Lung (tissue), 11 donors: ENCODE measurements at regions not wholly inside any gene's neighbourhood (a gene's known extent, or its start where the extent isn't known, plus 50 kb on each side); places are given as distances from the start of the nearest gene placed in this dataset.
A peak's percentile ranks its signal among the peaks of the same experiment; 100 is the strongest.

Experiments used
- ATAC-seq: fragments of 200-7000 bp; cut with Tn5 transposase; one replicate; pipeline ENCODE4 v1.9.1; 2020; ENCODE audit warnings: moderate number of reproducible peaks; ENCODE audit not compliant: insufficient read depth, low FRiP score
- DNase-seq, 3 donors: peaks; one replicate each; pipeline ENCODE4 v3.0.0-alpha.2; 2013 to 2017
- H3K27ac ChIP-seq, 2 donors: one replicate each; pipeline ENCODE4 v1.5.1; 2013; ENCODE audit warnings: mild to moderate bottlenecking in 2 of 2, moderate library complexity in 2 of 2, control low read depth in 1 of 2, inconsistent platforms in 1 of 2, low read depth in 1 of 2, low read length in 1 of 2
- H3K27me3 ChIP-seq, 3 donors: one replicate each; pipeline ENCODE4 v1.5.1; 2013; ENCODE audit warnings: low read length in 2 of 3; ENCODE audit not compliant: control insufficient read depth in 3 of 3, insufficient read depth in 3 of 3
- H3K36me3 ChIP-seq, 4 donors: one replicate each; pipeline ENCODE4 v1.5.1; 2013; ENCODE audit warnings: low read length in 4 of 4, mild to moderate bottlenecking in 1 of 4, moderate library complexity in 1 of 4; ENCODE audit not compliant: control insufficient read depth in 4 of 4, insufficient read depth in 4 of 4
- H3K4me1 ChIP-seq, 5 donors: one replicate each; pipeline ENCODE4 v1.5.1; 2013; ENCODE audit warnings: low read length in 5 of 5, mild to moderate bottlenecking in 2 of 5, moderate library complexity in 1 of 5; ENCODE audit not compliant: control insufficient read depth in 5 of 5, insufficient read depth in 5 of 5
- H3K4me3 ChIP-seq: one replicate; pipeline ENCODE4 v1.5.1; 2013; ENCODE audit warnings: mild to moderate bottlenecking, control low read depth, moderate library complexity
- H3K9ac ChIP-seq, 2 donors: one replicate each; pipeline ENCODE4 v1.5.1; 2013; ENCODE audit warnings: low read length in 2 of 2, control low read depth in 1 of 2; ENCODE audit not compliant: insufficient read depth in 1 of 2
- H3K9me3 ChIP-seq, 4 donors: one replicate each; pipeline ENCODE4 v1.5.1; 2013; ENCODE audit warnings: low read length in 3 of 4, mild to moderate bottlenecking in 1 of 4, moderate library complexity in 1 of 4; ENCODE audit not compliant: control insufficient read depth in 4 of 4, insufficient read depth in 3 of 4
- CTCF ChIP-seq: IDR thresholded peaks from 2 replicates; pipeline ENCODE4 v1.5.1; 2012; ENCODE audit warnings: mild to moderate bottlenecking; ENCODE audit errors: control extremely low read depth, extremely low read depth
- WGBS, 2 donors: extraction: QIAGEN DNeasy Blood & Tissue Kit; methylation state at CpG; one replicate each; pipeline ENCODE4 v1.1.7; 2013; 5-methylcytosine and 5-hydroxymethylcytosine counted together
- donor health status: control.
- donor health status: control.
- donor health status: Bipolar disorder and iron deficiency.
- donor health status: healthy.
- donor health status: DM: yes; HTN: yes; CAD: no.

GRCh38 chr10:88113232-88113631 is 249.8 kb downstream of the PTEN start:
- peaks cover 0 to 11% (median 0%) of the 10 kb centered on the region in 5 donors for H3K4me1 ChIP-seq
- 24 to 68% methylated on average over 1 of the region's 1 CpG for WGBS, 2 donors
- no peaks in the 10 kb centered on the region for H3K27me3 ChIP-seq
- no peaks in the 10 kb centered on the region for H3K36me3 ChIP-seq
- no peaks in the 10 kb centered on the region for H3K9me3 ChIP-seq
- H3K4me3 ChIP-seq = no peak overlapping the region
- no peak for TF ChIP-seq CTCF
- ATAC-seq (no peak), DNase-seq (no peak)
- no peak overlapping the region for H3K27ac ChIP-seq
- H3K9ac ChIP-seq = no peak overlapping the region

- TF ChIP-seq CTCF = no peak
- H3K9ac ChIP-seq = no peak overlapping the region
- H3K4me1 ChIP-seq = peaks cover 0 to 11% (median 0%) of the 10 kb centered on the region in 5 donors
- H3K27ac ChIP-seq = no peak overlapping the region
- 93 to 97% methylated on average over 2 of the region's 2 CpGs for WGBS, 2 donors
- no peak for ATAC-seq
- H3K36me3 ChIP-seq = no peaks in the 10 kb centered on the region
- H3K9me3 ChIP-seq = no peaks in the 10 kb centered on the region
- H3K4me3 ChIP-seq = no peak overlapping the region
- peak in 1 of 3 donors; percentile 38 for DNase-seq
- no peaks in the 10 kb centered on the region for H3K27me3 ChIP-seq
Measured at GRCh38 chr10:88113657-88114272, 250.3 kb downstream of the PTEN start.

DNA sequence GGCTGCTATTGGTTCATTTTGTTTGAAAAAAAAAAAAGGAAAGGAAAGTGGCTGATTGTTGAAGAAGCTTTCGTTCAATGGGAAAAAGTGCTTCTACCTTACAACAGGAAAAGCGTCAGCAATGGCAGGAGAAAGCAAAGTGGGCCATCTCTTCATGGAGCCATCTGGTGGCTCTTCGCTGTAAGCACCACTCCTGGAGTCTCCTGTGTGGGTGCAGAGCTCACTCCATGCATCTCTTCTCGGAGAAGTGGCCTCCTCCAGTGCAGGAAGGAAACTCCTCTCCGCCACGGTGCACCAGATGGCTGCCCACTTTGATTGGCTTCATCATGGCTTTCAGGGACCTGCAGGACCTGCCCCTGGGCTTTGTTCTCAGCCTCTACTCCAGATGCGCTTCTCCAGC is 250.9 kb downstream of the PTEN start:
- TF ChIP-seq CTCF = peak; percentile 35
- Histone ChIP-seq H3K9me3 (no peaks in the 10 kb centered on the region), H3K9ac (no peak overlapping the region), H3K36me3 (no peaks in the 10 kb centered on the region), H3K4me1 (peaks cover 0 to 11% (median 0%) of the 10 kb centered on the region in 5 donors), H3K4me3 (no peak overlapping the region), H3K27me3 (no peaks in the 10 kb centered on the region), H3K27ac (no peak overlapping the region)
- WGBS, 2 donors = 38 to 52% methylated on average over 7 of the region's 7 CpGs
- peak in 2 of 3 donors; percentile 57 to 64 for DNase-seq
- peak; percentile 65 for ATAC-seq

DNA sequence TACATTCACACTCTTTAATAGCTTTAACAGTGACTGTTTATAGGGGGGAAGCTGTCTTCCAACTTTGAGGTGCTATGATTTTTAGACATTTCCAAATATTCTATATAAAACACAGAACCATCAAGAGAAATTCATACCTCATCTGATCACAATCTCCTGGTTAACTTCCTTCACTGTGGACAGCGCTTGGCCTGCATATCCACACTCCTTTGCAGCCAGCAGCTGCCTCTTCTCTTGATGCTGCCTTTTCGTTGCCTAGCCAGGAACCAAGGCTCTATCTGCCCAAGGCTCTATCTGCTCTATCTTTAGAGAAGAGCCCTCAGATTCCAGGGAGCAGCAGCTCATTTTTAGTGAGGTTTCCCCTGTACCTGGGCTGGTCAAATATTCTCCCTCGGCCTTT is 252.0 kb downstream of the PTEN start:
- no peak overlapping the region for H3K9ac ChIP-seq
- H3K4me3 ChIP-seq = no peak overlapping the region
- 93 to 94% methylated on average over 3 of the region's 3 CpGs for WGBS, 2 donors
- no peaks in the 10 kb centered on the region for H3K27me3 ChIP-seq
- ATAC-seq (no peak), DNase-seq (peak in 1 of 3 donors; percentile 58)
- H3K9me3 ChIP-seq = no peaks in the 10 kb centered on the region
- no peak overlapping the region for H3K27ac ChIP-seq
- H3K36me3 ChIP-seq = no peaks in the 10 kb centered on the region
- no peak for TF ChIP-seq CTCF
- peaks cover 0 to 11% (median 6%) of the 10 kb centered on the region in 5 donors for H3K4me1 ChIP-seq
